ENCODE measurements at regions not wholly inside any gene's neighbourhood (a gene's known extent, or its start where the extent isn't known, plus 50 kb on each side); places are given as distances from the start of the nearest gene placed in this dataset.

- TF ChIP-seq SALL2 (CRISPR knock-in tag; IDR thresholded peaks at IDR 0.05) (0 out of 2 replicates have a peak, but pooled peaks have one; percentile 27), SRSF1 (optimal IDR thresholded peaks at IDR 0.05; ENCODE audit: low read depth, low read length) (no peak), ZSCAN9 (CRISPR knock-in tag; IDR thresholded peaks at IDR 0.05; ENCODE audit: borderline replicate concordance) (peak; percentile 78; the same call in 1 of the 2 replicates), GATAD1 (CRISPR knock-in tag; IDR thresholded peaks at IDR 0.05) (peak; percentile 57; the same call in 1 of the 2 replicates), ZNF775 (CRISPR knock-in tag; IDR thresholded peaks at IDR 0.05; ENCODE audit: borderline replicate concordance) (0 out of 2 replicates have a peak, but pooled peaks have one; percentile 55), LBX2 (CRISPR knock-in tag; IDR thresholded peaks at IDR 0.05; ENCODE audit: borderline replicate concordance) (no peak), ZBTB38 (CRISPR knock-in tag; IDR thresholded peaks at IDR 0.05) (peak; percentile 68; the same call in 1 of the 2 replicates), SP140L (CRISPR knock-in tag; IDR thresholded peaks at IDR 0.05; ENCODE audit: borderline replicate concordance) (peak; percentile 88; the same call in 1 of the 2 replicates), KLF15 (CRISPR knock-in tag; IDR thresholded peaks at IDR 0.05; ENCODE audit: borderline replicate concordance) (no peak), ZNF788 (CRISPR knock-in tag; IDR thresholded peaks at IDR 0.05; ENCODE audit: borderline replicate concordance) (no peak), GPBP1L1 (CRISPR knock-in tag; IDR thresholded peaks at IDR 0.05) (no peak), RXRB (CRISPR knock-in tag; IDR thresholded peaks at IDR 0.05; ENCODE audit: borderline replicate concordance) (peak; percentile 78), ZNF331 (CRISPR knock-in tag; IDR thresholded peaks at IDR 0.05) (peak; percentile 83), RFX5 (IDR thresholded peaks at IDR 0.05; ENCODE audit: low read depth, low read length) (no peak), NR2F6 (IDR thresholded peaks at IDR 0.05) (peak; percentile 26; the same call in 1 of the 2 replicates), NR2F6 (CRISPR knock-in tag; IDR thresholded peaks at IDR 0.05) (0 out of 2 replicates have a peak, but pooled peaks have one; percentile 47), SIX1 (CRISPR knock-in tag; IDR thresholded peaks at IDR 0.05; ENCODE audit: borderline replicate concordance) (peak; percentile 35; the same call in 1 of the 2 replicates), ZNF710 (CRISPR knock-in tag; IDR thresholded peaks at IDR 0.05; ENCODE audit: borderline replicate concordance) (peak; percentile 77; the same call in 1 of the 2 replicates), HNRNPL (IDR thresholded peaks at IDR 0.05; ENCODE audit: low read depth, low read length) (no peak), KAT8 (CRISPR knock-in tag; IDR thresholded peaks at IDR 0.05) (peak; percentile 56; the same call in 1 of the 2 replicates), HDAC2 (CRISPR knock-in tag; IDR thresholded peaks at IDR 0.05) (peak; percentile 76; the same call in 1 of the 2 replicates), ZNF414 (CRISPR knock-in tag; IDR thresholded peaks at IDR 0.05) (no peak), ZBTB25 (CRISPR knock-in tag; IDR thresholded peaks at IDR 0.05) (0 out of 2 replicates have a peak, but pooled peaks have one; percentile 38), KLF6 (CRISPR knock-in tag; IDR thresholded peaks at IDR 0.05) (0 out of 2 replicates have a peak, but pooled peaks have one; percentile 37), MYPOP (CRISPR knock-in tag; IDR thresholded peaks at IDR 0.05) (peak; percentile 68)
Measured at GRCh38 chr9:613771-614347, 227.6 kb upstream of the DMRT1 start (continued).

Data from HepG2 (cell line).